ENCODE measurements at regions not wholly inside any gene's neighbourhood (a gene's known extent, or its start where the extent isn't known, plus 50 kb on each side); places are given as distances from the start of the nearest gene placed in this dataset.

DNA sequence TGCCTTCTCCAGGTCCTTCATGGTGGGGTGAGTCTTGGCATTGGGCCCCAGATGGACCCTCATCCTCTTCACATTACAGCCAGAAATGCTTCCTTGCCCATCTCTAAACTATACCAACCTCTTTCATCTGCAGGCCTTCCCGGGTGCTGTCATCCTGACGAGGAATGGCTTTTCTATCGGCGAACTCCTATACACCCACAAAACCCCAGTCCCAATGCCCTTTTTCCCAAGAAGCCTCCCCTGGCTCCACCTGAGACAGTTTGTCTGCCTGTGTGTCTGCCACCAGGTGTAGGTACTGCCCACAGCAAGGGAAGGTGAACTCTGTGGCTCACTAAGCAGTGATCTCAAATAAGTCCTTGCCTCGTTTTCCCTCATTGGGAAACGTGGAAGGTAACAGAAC, 55.3 kb downstream of the PTPRS start (continued):
- TF ChIP-seq, protein P1, sequence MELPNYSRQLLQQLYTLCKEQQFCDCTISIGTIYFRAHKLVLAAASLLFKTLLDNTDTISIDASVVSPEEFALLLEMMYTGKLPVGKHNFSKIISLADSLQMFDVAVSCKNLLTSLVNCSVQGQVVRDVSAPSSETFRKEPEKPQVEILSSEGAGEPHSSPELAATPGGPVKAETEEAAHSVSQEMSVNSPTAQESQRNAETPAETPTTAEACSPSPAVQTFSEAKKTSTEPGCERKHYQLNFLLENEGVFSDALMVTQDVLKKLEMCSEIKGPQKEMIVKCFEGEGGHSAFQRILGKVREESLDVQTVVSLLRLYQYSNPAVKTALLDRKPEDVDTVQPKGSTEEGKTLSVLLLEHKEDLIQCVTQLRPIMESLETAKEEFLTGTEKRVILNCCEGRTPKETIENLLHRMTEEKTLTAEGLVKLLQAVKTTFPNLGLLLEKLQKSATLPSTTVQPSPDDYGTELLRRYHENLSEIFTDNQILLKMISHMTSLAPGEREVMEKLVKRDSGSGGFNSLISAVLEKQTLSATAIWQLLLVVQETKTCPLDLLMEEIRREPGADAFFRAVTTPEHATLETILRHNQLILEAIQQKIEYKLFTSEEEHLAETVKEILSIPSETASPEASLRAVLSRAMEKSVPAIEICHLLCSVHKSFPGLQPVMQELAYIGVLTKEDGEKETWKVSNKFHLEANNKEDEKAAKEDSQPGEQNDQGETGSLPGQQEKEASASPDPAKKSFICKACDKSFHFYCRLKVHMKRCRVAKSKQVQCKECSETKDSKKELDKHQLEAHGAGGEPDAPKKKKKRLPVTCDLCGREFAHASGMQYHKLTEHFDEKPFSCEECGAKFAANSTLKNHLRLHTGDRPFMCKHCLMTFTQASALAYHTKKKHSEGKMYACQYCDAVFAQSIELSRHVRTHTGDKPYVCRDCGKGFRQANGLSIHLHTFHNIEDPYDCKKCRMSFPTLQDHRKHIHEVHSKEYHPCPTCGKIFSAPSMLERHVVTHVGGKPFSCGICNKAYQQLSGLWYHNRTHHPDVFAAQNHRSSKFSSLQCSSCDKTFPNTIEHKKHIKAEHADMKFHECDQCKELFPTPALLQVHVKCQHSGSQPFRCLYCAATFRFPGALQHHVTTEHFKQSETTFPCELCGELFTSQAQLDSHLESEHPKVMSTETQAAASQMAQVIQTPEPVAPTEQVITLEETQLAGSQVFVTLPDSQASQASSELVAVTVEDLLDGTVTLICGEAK (IDR thresholded peaks at IDR 0.05): no peak
- TF ChIP-seq, protein P1 (CRISPR knock-in tag; IDR thresholded peaks at IDR 0.05): no peak

DNA sequence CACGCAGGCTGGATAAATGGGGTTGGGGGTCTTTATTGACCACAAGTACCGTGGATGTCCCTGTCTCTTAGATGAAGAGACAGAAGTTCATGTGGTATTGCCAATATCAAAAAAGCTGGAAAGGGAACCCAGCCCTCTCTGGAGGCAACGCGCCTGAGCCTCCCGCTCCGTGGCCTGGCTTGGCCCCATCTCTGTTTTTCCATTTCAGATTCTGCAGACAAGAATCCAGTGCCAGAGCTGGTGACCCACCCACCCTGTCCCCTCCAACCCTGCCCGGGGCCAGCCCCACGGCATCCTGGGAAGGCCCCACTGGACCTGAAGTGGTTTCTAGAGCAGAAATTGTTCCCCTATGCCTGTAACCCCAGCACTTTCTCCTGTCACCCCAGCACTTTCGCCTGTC, 57.7 kb downstream of the PTPRS start:
- Histone ChIP-seq H3K27me3 (ENCODE audit: control insufficient read depth in 1 of 2, insufficient read depth in 2 of 2, low read length in 2 of 2) (no peaks in the 10 kb centered on the region), H3K4me3 (replicated peaks in 1 of 3; ENCODE audit: insufficient read depth in 1 of 3, low read depth in 2 of 3, low read length in 3 of 3) (no peak overlapping the region), H3K4me2 (ENCODE audit: low read depth, low read length) (no peak overlapping the region), H2AFZ (ENCODE audit: low read length) (no peak overlapping the region), H3K4me1 (ENCODE audit: insufficient read depth, low read length) (peaks cover 16% of the 10 kb centered on the region), H4K20me1 (ENCODE audit: insufficient read depth, low read length) (peaks cover 7% of the 10 kb centered on the region; the same call in 1 of the 2 replicates), H3K36me3 (replicated peaks in 1 of 2; ENCODE audit: control insufficient read depth in 1 of 2, insufficient read depth in 2 of 2, low read length in 2 of 2) (peaks cover 13 to 25% of the 10 kb centered on the region in 2 experiments; a peak in 3 of 5 replicates), H3K27ac (ENCODE audit: extremely low read length, insufficient read depth, low read length) (no peak overlapping the region), H3K79me2 (ENCODE audit: insufficient read depth, low read length) (peaks cover 2% of the 10 kb centered on the region), H3K9me3 (ENCODE audit: low read length) (no peaks in the 10 kb centered on the region), H3K9ac (ENCODE audit: insufficient read depth, low read depth, low read length) (no peak overlapping the region)
- intact Hi-C loops (cut with micrococcal nuclease; ENCODE audit: unreplicated experiment): no loop called here
- ChIA-PET CTCF (ENCODE audit: low intra/inter-chr PET ratio, low total read pairs) (no interaction called here), POLR2A (no interaction called here)
- FAIRE-seq (no peak), ATAC-seq (no peak), DNase-seq (ENCODE audit: low spot score) (no peak)
- WGBS (ENCODE audit: low lambda C conversion rate): 98% methylated on average over 8 of the region's 9 CpGs
- in situ Hi-C loops (cut with HindIII; ENCODE audit: extremely low pct_ligation_motif_present, low pct_unique_long_range_greater_than_20kb): no loop called here
- no TSS peak for BruUV-seq (replicated peaks)
- TF ChIP-seq ZNF207 (IDR thresholded peaks at IDR 0.05; ENCODE audit: borderline replicate concordance) (no peak), RNF2 (conservative IDR thresholded peaks at IDR 0.05; ENCODE audit: low read depth) (no peak), CCAR2 (optimal IDR thresholded peaks at IDR 0.05; ENCODE audit: low read depth, low read length) (no peak), SP5 (CRISPR knock-in tag; IDR thresholded peaks at IDR 0.05; ENCODE audit: borderline replicate concordance, low read depth) (no peak), ZNF768 (CRISPR knock-in tag; IDR thresholded peaks at IDR 0.05) (no peak), ZNF713 (CRISPR knock-in tag; IDR thresholded peaks at IDR 0.05) (no peak), SMAD1 (CRISPR knock-in tag; IDR thresholded peaks at IDR 0.05; ENCODE audit: borderline replicate concordance, low read depth) (no peak), ZNF383 (CRISPR knock-in tag; IDR thresholded peaks at IDR 0.05; ENCODE audit: borderline replicate concordance) (no peak), SALL2 (CRISPR knock-in tag; IDR thresholded peaks at IDR 0.05) (no peak)
- TF ChIP-seq, protein P2, sequence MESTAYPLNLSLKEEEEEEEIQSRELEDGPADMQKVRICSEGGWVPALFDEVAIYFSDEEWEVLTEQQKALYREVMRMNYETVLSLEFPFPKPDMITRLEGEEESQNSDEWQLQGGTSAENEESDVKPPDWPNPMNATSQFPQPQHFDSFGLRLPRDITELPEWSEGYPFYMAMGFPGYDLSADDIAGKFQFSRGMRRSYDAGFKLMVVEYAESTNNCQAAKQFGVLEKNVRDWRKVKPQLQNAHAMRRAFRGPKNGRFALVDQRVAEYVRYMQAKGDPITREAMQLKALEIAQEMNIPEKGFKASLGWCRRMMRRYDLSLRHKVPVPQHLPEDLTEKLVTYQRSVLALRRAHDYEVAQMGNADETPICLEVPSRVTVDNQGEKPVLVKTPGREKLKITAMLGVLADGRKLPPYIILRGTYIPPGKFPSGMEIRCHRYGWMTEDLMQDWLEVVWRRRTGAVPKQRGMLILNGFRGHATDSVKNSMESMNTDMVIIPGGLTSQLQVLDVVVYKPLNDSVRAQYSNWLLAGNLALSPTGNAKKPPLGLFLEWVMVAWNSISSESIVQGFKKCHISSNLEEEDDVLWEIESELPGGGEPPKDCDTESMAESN (CRISPR knock-in tag; conservative IDR thresholded peaks at IDR 0.05): no peak

Data from HepG2 (cell line).